GM23248 (cell line): ENCODE measurements at regions not wholly inside any gene's neighbourhood (a gene's known extent, or its start where the extent isn't known, plus 50 kb on each side); places are given as distances from the start of the nearest gene placed in this dataset.
A peak's percentile ranks its signal among the peaks of the same experiment; 100 is the strongest.

Experiments used
- DNase-seq: peaks from one replicate; pipeline ENCODE4 v3.0.0-alpha.2; 2015
- H2AFZ ChIP-seq: fragments of 200-600 bp; sonication (generic); 2 replicates; pipeline ENCODE4 v1.6.1; 2016; ENCODE audit warnings: antibody characterized with exemption
- H3F3A ChIP-seq: fragments of 200-600 bp; sonication (generic); 2 replicates; pipeline ENCODE4 v1.6.1; 2016; ENCODE audit warnings: mild to moderate bottlenecking, antibody characterized with exemption, mixed run types; ENCODE audit not compliant: insufficient read depth
- H3K27ac ChIP-seq: fragments of 200-600 bp; sonication (generic); 2 replicates; pipeline ENCODE4 v1.5.1; 2016; ENCODE audit warnings: mild to moderate bottlenecking
- H3K27me3 ChIP-seq: fragments of 200-600 bp; sonication (generic); replicated peaks from 2 replicates; pipeline ENCODE4 v1.6.1; 2016; ENCODE audit warnings: mild to moderate bottlenecking; ENCODE audit not compliant: insufficient read depth
- H3K36me3 ChIP-seq: fragments of 200-600 bp; sonication (generic); 2 replicates; pipeline ENCODE4 v1.6.1; 2016; ENCODE audit warnings: low read depth, mild to moderate bottlenecking
- H3K4me1 ChIP-seq: fragments of 200-600 bp; sonication (generic); 2 replicates; pipeline ENCODE4 v1.6.1; 2016; ENCODE audit warnings: mild to moderate bottlenecking; ENCODE audit not compliant: insufficient read depth
- H3K4me2 ChIP-seq: fragments of 200-600 bp; sonication (generic); one replicate; pipeline ENCODE4 v1.6.1; 2016; ENCODE audit warnings: mild to moderate bottlenecking; ENCODE audit not compliant: unreplicated experiment
- H3K4me3 ChIP-seq: fragments of 200-600 bp; sonication (generic); 2 replicates; pipeline ENCODE4 v1.5.1; 2016; ENCODE audit warnings: mild to moderate bottlenecking
- H3K79me2 ChIP-seq: fragments of 200-600 bp; sonication (generic); 2 replicates; pipeline ENCODE4 v1.6.1; 2016; ENCODE audit warnings: mild to moderate bottlenecking; ENCODE audit not compliant: insufficient read depth
- H3K9ac ChIP-seq: fragments of 200-600 bp; sonication (generic); 2 replicates; pipeline ENCODE4 v1.6.1; 2016; ENCODE audit warnings: mild to moderate bottlenecking
- H3K9me2 ChIP-seq: fragments of 200-600 bp; sonication (generic); 2 replicates; pipeline ENCODE4 v1.6.1; 2016; ENCODE audit warnings: mixed run types, mild to moderate bottlenecking, moderate library complexity; ENCODE audit not compliant: insufficient read depth
- H3K9me3 ChIP-seq: fragments of 200-600 bp; sonication (generic); one replicate; pipeline ENCODE4 v1.6.1; 2017; ENCODE audit warnings: low read depth
- H4K20me1 ChIP-seq: fragments of 200-600 bp; sonication (generic); 2 replicates; pipeline ENCODE4 v1.6.0; 2016; ENCODE audit not compliant: insufficient read depth
- EZH2 ChIP-seq: fragments of 200-600 bp; sonication (generic); IDR thresholded peaks from 2 replicates; pipeline ENCODE4 v1.6.1; 2018; ENCODE audit warnings: antibody characterized with exemption, mild to moderate bottlenecking; ENCODE audit not compliant: insufficient read depth, poor library complexity, severe bottlenecking
- EZH2phosphoT487 ChIP-seq: fragments of 200-600 bp; sonication (generic); IDR thresholded peaks from 2 replicates; pipeline ENCODE4 v1.6.1; 2018; ENCODE audit warnings: antibody characterized with exemption, moderate library complexity, mild to moderate bottlenecking, low read depth; ENCODE audit not compliant: insufficient read depth
- WGBS, 2 experiments: methylation state at CpG; one replicate each; pipeline ENCODE4 v1.1.6; 2015 to 2017; ENCODE audit warnings: low lambda C conversion rate in 2 of 2, low coverage in 1 of 2; ENCODE audit errors: missing lambda C conversion rate in 2 of 2; 5-methylcytosine and 5-hydroxymethylcytosine counted together
- in situ Hi-C: fragments of 300-500 bp; cut with MboI; formaldehyde crosslinking; loops from 2 replicates; pipeline ENCODE4 v1.15.0; 2020

DNA sequence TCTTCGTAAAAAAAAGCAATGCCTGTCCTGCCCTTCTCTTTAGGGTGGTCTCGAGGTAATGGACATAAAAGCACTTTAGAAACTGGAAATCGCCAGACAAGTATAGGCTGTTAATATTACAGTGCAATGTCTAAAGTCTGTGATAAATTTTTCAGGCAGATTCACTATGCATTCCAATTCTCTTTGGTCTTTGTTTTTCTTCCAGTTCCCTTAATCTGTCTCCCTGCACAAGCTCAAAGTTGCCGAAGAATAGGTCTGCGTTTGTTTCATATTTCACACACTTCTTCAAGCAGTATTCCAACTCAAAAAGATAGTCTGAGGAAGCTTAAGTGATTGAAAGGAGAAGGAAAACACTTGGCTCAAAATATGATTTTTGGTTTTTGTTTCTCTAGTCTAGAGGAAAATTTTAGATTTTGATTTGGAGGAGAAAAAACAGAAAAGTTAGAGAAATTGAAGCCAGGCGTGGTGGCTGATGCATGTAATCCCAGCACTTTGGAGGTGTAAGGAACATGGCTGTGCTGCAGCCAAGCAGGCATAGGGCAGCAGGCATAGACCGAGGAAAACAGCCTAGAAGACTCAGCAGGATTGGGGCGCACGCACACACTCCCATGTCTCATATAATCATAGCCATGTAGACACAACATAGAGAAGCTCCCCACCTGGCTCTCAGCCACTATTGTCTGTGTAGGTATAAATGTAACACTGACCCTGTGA is 96.2 kb upstream of the TMPO start:
- in situ Hi-C loops = no loop called here
- WGBS, 2 experiments = 26 to 28% methylated on average over 9 of the region's 9 CpGs
- H3K9ac ChIP-seq = peak overlapping the region; percentile 23
- peak overlapping the region; percentile 60 for H3K27ac ChIP-seq
- no peaks in the 10 kb centered on the region for H3K9me3 ChIP-seq
- H3K79me2 ChIP-seq = no peaks in the 10 kb centered on the region
- H4K20me1 ChIP-seq = no peaks in the 10 kb centered on the region
- no peaks in the 10 kb centered on the region for H3K9me2 ChIP-seq
- H2AFZ ChIP-seq = peak overlapping the region; percentile 40
- H3K4me1 ChIP-seq = peaks cover 28% of the 10 kb centered on the region
- peak overlapping the region; percentile 95 for H3K4me2 ChIP-seq
- no peaks in the 10 kb centered on the region for H3K27me3 ChIP-seq
- H3K4me3 ChIP-seq = peak overlapping the region; percentile 62
- H3F3A ChIP-seq = peaks cover 27% of the 10 kb centered on the region
- TF ChIP-seq EZH2phosphoT487 (no peak), EZH2 (no peak)
- no peaks in the 10 kb centered on the region for H3K36me3 ChIP-seq
- DNase-seq = peak; percentile 6

DNA sequence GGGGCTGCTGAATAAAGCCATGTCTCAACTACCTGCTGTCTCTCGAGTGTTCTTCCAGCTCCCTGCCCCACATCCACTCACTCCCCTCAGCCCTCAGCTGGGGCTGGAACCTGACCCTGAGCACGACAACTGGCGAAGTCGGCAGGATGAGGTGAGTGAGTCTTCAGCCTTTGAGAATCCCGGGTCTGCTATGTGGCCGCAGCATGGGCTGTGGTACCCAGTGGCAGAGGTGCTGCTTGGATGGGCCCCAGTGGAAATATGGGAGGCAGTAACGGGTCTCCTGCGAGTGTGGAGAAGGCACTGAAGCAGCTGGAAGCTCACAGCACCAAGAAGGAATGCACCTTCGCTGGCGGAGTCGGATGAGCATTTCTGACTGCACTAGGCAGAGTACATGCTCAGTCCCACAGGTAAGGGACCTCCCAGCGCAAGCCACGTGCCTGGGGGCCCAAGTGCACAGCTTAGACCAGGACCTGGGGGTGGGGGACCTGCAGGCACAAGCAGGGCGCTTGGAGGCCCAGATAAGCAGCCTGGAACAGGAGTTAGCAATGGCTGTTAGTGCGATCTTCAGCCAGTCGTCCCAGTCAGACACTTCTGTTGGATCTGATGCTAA is 95.5 kb upstream of the TMPO start:
- peak overlapping the region; percentile 40; the same call in 1 of the 2 replicates for H2AFZ ChIP-seq
- H4K20me1 ChIP-seq = no peaks in the 10 kb centered on the region
- no peak for DNase-seq
- H3K9ac ChIP-seq = no peak overlapping the region
- WGBS, 2 experiments = 73% methylated on average over 14 to 16 of the region's 16 CpGs
- H3K9me2 ChIP-seq = no peaks in the 10 kb centered on the region
- H3K4me2 ChIP-seq = no peak overlapping the region
- peaks cover 27% of the 10 kb centered on the region for H3F3A ChIP-seq
- no peak overlapping the region for H3K27ac ChIP-seq
- H3K27me3 ChIP-seq = no peaks in the 10 kb centered on the region
- no peak overlapping the region for H3K4me3 ChIP-seq
- peaks cover 33% of the 10 kb centered on the region for H3K4me1 ChIP-seq
- TF ChIP-seq EZH2 (no peak), EZH2phosphoT487 (no peak)
- no peaks in the 10 kb centered on the region for H3K79me2 ChIP-seq
- no peaks in the 10 kb centered on the region for H3K9me3 ChIP-seq
- no peaks in the 10 kb centered on the region for H3K36me3 ChIP-seq
- in situ Hi-C loops = loop anchor here (10.0 kb wide), 2 partner anchors 105 to 225 kb away; partner anchors contain the start of genes APAF1 and IKBIP

GRCh38 chr12:98420461-98420860 is 94.9 kb upstream of the TMPO start:
- in situ Hi-C loops = loop anchor here (10.0 kb wide), 2 partner anchors 104 to 224 kb away; partner anchors contain the start of genes APAF1 and IKBIP
- Histone ChIP-seq H3K9ac (no peak overlapping the region), H3K4me2 (no peak overlapping the region), H3K9me3 (no peaks in the 10 kb centered on the region), H3F3A (peaks cover 27% of the 10 kb centered on the region), H3K27me3 (no peaks in the 10 kb centered on the region), H3K9me2 (no peaks in the 10 kb centered on the region), H2AFZ (no peak overlapping the region), H3K27ac (no peak overlapping the region), H3K4me1 (peaks cover 36% of the 10 kb centered on the region), H4K20me1 (no peaks in the 10 kb centered on the region), H3K4me3 (no peak overlapping the region), H3K79me2 (no peaks in the 10 kb centered on the region), H3K36me3 (no peaks in the 10 kb centered on the region)
- DNase-seq = no peak
- no peak for TF ChIP-seq EZH2phosphoT487
- TF ChIP-seq EZH2 = no peak
- WGBS, 2 experiments = 40 to 41% methylated on average over 6 of the region's 6 CpGs

GRCh38 chr12:98421316-98421715 is 94.1 kb upstream of the TMPO start:
- H4K20me1 ChIP-seq = no peaks in the 10 kb centered on the region
- H3K36me3 ChIP-seq = no peaks in the 10 kb centered on the region
- H3K9me2 ChIP-seq = no peaks in the 10 kb centered on the region
- TF ChIP-seq EZH2 (no peak), EZH2phosphoT487 (no peak)
- peaks cover 36% of the 10 kb centered on the region for H3K4me1 ChIP-seq
- no peak overlapping the region for H2AFZ ChIP-seq
- no peaks in the 10 kb centered on the region for H3K27me3 ChIP-seq
- H3K9me3 ChIP-seq = no peaks in the 10 kb centered on the region
- no peak overlapping the region for H3K27ac ChIP-seq
- H3F3A ChIP-seq = peaks cover 27% of the 10 kb centered on the region
- no peaks in the 10 kb centered on the region for H3K79me2 ChIP-seq
- in situ Hi-C loops = loop anchor here (10.0 kb wide), 2 partner anchors 103 to 223 kb away; partner anchors contain the start of genes APAF1 and IKBIP
- H3K4me3 ChIP-seq = no peak overlapping the region
- no peak for DNase-seq
- WGBS, 2 experiments = 93 to 98% methylated on average over 8 of the region's 8 CpGs
- H3K4me2 ChIP-seq = no peak overlapping the region
- no peak overlapping the region for H3K9ac ChIP-seq
